AG09309 (cell line): ENCODE measurements at regions not wholly inside any gene's neighbourhood (a gene's known extent, or its start where the extent isn't known, plus 50 kb on each side); places are given as distances from the start of the nearest gene placed in this dataset.
"Not testable (repeated sequence)": the region's sequence is repeated elsewhere in the genome, so short reads cannot be mapped to it uniquely, and the experiment has no call there.

Source experiments
- DNase-seq: peaks from one replicate; pipeline ENCODE4 v3.0.0-alpha.2; 2010; ENCODE audit warnings: low read depth
- H3K4me3 ChIP-seq: 2 replicates; pipeline ENCODE4 v1.5.1; 2011; ENCODE audit warnings: mild to moderate bottlenecking, low read depth, low read length, moderate library complexity; ENCODE audit not compliant: control insufficient read depth
- CTCF ChIP-seq: IDR thresholded peaks from 2 replicates; pipeline ENCODE4 v1.5.1; 2011; ENCODE audit warnings: mild to moderate bottlenecking, low read depth, low read length, inconsistent platforms; ENCODE audit not compliant: insufficient read depth, control insufficient read depth; ENCODE audit errors: missing control alignments

GRCh38 chr9:92224177-92224576, 69.3 kb downstream of the IARS1 start:
- H3K4me3 ChIP-seq = no peak overlapping the region
- no peak for TF ChIP-seq CTCF
- DNase-seq = no peak

- no peak for DNase-seq
- no peak for TF ChIP-seq CTCF
- no peak overlapping the region for H3K4me3 ChIP-seq
Observed at GRCh38 chr9:92223758-92224157, 69.7 kb downstream of the IARS1 start.

GRCh38 chr9:92208693-92209524, 84.6 kb downstream of the IARS1 start:
- no peak for TF ChIP-seq CTCF
- H3K4me3 ChIP-seq = no peak overlapping the region
- DNase-seq = no peak

- no peak for DNase-seq
- H3K4me3 ChIP-seq = no peak overlapping the region
- TF ChIP-seq CTCF = no peak
Observed at GRCh38 chr9:92206488-92206887, 87.0 kb downstream of the IARS1 start.

- not testable (repeated sequence) for H3K4me3 ChIP-seq, DNase-seq
Observed at GRCh38 chr9:92203887-92204286, 88.7 kb upstream of the SPTLC1 start.

- DNase-seq, H3K4me3 ChIP-seq: not testable (repeated sequence)
Observed at GRCh38 chr9:92198237-92198636, 83.0 kb upstream of the SPTLC1 start.

- peak; percentile 66 for DNase-seq
- no peak overlapping the region for H3K4me3 ChIP-seq
- no peak for TF ChIP-seq CTCF
Observed at GRCh38 chr9:92196909-92197308, 81.7 kb upstream of the SPTLC1 start.

GRCh38 chr9:92196400-92196799, 81.2 kb upstream of the SPTLC1 start:
- H3K4me3 ChIP-seq = no peak overlapping the region
- TF ChIP-seq CTCF = no peak
- DNase-seq = no peak
